ENCODE measurements at regions not wholly inside any gene's neighbourhood (a gene's known extent, or its start where the extent isn't known, plus 50 kb on each side); places are given as distances from the start of the nearest gene placed in this dataset.

DNA sequence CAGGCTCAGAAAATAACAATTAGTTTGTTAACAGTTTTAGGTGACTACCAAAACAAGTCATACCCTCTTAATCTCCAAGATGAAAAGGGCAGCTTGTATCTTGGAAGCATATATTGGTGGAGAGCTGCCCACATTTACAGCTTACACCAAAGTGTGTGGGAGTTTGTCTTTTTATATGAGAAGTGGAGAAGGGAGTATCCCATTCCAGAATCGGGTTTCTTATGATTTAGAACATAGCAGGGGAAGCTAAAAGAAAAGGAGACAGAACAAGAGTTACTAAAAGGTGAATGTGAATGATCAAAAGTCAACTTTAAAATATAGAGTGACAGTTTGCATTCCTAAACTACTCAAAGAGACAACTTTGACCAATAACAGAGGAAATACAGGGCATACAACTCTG is 338.6 kb upstream of the VWC2 start:
- H3K27ac Mint-ChIP-seq: no peak overlapping the region
- Histone ChIP-seq H3K9ac (ENCODE audit: extremely low read depth, low read length, poor library complexity, severe bottlenecking) (no peak overlapping the region), H3K27me3 (ENCODE audit: control insufficient read depth, insufficient read depth, low read length, poor library complexity, severe bottlenecking) (no peaks in the 10 kb centered on the region), H3K36me3 (ENCODE audit: control insufficient read depth, insufficient read depth, low read length) (no peaks in the 10 kb centered on the region), H3K4me3 (ENCODE audit: low read length) (no peak overlapping the region), H3K4me1 (ENCODE audit: control insufficient read depth, insufficient read depth, low read length) (peaks cover 3% of the 10 kb centered on the region), H3K9me3 (ENCODE audit: control insufficient read depth, low read length) (no peaks in the 10 kb centered on the region), H3K27ac (ENCODE audit: low read depth, low read length) (no peak overlapping the region)
- H3K27me3 Mint-ChIP-seq (ENCODE audit: insufficient read depth): no peaks in the 10 kb centered on the region
- peaks cover 16% of the 10 kb centered on the region for H3K4me1 Mint-ChIP-seq
- DNase-seq: no peak
- H3K4me3 Mint-ChIP-seq: no peak overlapping the region
- WGBS, 2 experiments (ENCODE audit: insufficient coverage in 1 of 2, insufficient read length in 1 of 2): 92% methylated on average over 1 of the region's 1 CpG; no CpG with 5 or more reads in 1 of the 2 experiments
- TF ChIP-seq, protein P1, sequence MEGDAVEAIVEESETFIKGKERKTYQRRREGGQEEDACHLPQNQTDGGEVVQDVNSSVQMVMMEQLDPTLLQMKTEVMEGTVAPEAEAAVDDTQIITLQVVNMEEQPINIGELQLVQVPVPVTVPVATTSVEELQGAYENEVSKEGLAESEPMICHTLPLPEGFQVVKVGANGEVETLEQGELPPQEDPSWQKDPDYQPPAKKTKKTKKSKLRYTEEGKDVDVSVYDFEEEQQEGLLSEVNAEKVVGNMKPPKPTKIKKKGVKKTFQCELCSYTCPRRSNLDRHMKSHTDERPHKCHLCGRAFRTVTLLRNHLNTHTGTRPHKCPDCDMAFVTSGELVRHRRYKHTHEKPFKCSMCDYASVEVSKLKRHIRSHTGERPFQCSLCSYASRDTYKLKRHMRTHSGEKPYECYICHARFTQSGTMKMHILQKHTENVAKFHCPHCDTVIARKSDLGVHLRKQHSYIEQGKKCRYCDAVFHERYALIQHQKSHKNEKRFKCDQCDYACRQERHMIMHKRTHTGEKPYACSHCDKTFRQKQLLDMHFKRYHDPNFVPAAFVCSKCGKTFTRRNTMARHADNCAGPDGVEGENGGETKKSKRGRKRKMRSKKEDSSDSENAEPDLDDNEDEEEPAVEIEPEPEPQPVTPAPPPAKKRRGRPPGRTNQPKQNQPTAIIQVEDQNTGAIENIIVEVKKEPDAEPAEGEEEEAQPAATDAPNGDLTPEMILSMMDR (conservative IDR thresholded peaks at IDR 0.05): no peak
- no peaks in the 10 kb centered on the region for H3K36me3 Mint-ChIP-seq (ENCODE audit: low read depth)
- H3K9me3 Mint-ChIP-seq: no peaks in the 10 kb centered on the region

DNA sequence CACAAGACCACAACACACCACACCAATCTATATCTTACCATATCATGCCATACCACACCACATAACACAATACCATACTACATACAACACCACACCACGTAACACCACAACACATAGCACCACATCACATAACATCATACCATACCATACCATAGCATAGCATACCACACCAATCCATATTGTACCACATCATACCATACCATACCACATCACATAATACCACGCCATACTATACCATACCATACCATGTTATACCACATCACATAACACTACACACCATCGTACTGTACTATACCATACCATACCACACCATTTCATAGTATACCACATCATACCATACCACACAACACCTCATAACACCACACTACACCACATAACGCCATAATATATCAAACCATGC is 335.2 kb upstream of the VWC2 start:
- Mint-ChIP-seq H3K9me3 (no peaks in the 10 kb centered on the region), H3K4me3 (no peak overlapping the region), H3K4me1 (peaks cover 14% of the 10 kb centered on the region), H3K27me3 (ENCODE audit: insufficient read depth) (no peaks in the 10 kb centered on the region), H3K27ac (no peak overlapping the region), H3K36me3 (ENCODE audit: low read depth) (no peaks in the 10 kb centered on the region)
- H3K4me3 ChIP-seq (ENCODE audit: low read length): no peak overlapping the region
- no peaks in the 10 kb centered on the region for H3K36me3 ChIP-seq (ENCODE audit: control insufficient read depth, insufficient read depth, low read length)
- H3K9me3 ChIP-seq (ENCODE audit: control insufficient read depth, low read length): no peaks in the 10 kb centered on the region
- H3K27me3 ChIP-seq (ENCODE audit: control insufficient read depth, insufficient read depth, low read length, poor library complexity, severe bottlenecking): no peaks in the 10 kb centered on the region
- DNase-seq: no peak
- peaks cover 3% of the 10 kb centered on the region for H3K4me1 ChIP-seq (ENCODE audit: control insufficient read depth, insufficient read depth, low read length)
- H3K27ac ChIP-seq (ENCODE audit: low read depth, low read length): no peak overlapping the region
- H3K9ac ChIP-seq (ENCODE audit: extremely low read depth, low read length, poor library complexity, severe bottlenecking): no peak overlapping the region
- TF ChIP-seq, protein P1 (conservative IDR thresholded peaks at IDR 0.05): no peak
- 89 to 91% methylated on average over 3 to 4 of the region's 4 CpGs for WGBS, 2 experiments (ENCODE audit: insufficient coverage in 1 of 2, insufficient read length in 1 of 2)

DNA sequence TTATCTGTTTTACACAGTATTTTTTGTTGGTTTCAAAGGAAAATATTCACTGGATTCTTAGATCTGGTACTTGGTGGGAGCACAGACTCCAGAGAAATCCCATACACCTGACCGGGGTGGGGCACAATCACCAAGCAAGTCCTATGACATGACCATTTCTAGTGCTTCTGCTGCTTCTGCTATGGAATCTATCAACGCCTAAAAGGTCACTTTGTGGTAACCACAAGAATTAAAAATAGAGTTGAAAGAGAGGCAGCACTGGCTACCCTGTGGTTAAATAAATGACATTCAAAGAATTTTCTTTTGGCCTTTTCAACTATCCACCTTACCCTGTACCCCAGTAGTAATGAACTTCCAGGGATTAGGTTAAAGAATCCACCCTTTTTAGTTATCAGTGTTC is 329.9 kb upstream of the VWC2 start:
- no peak overlapping the region for H3K4me3 ChIP-seq (ENCODE audit: low read length)
- Mint-ChIP-seq H3K4me1 (no peaks in the 10 kb centered on the region), H3K9me3 (peaks cover 6% of the 10 kb centered on the region)

More for the DNA sequence above, 329.9 kb upstream of the VWC2 start:
- Histone ChIP-seq H3K27me3 (ENCODE audit: control insufficient read depth, insufficient read depth, low read length, poor library complexity, severe bottlenecking) (no peaks in the 10 kb centered on the region), H3K9ac (ENCODE audit: extremely low read depth, low read length, poor library complexity, severe bottlenecking) (no peak overlapping the region), H3K27ac (ENCODE audit: low read depth, low read length) (no peak overlapping the region), H3K36me3 (ENCODE audit: control insufficient read depth, insufficient read depth, low read length) (no peaks in the 10 kb centered on the region), H3K4me1 (ENCODE audit: control insufficient read depth, insufficient read depth, low read length) (no peaks in the 10 kb centered on the region), H3K9me3 (ENCODE audit: control insufficient read depth, low read length) (peaks cover 4% of the 10 kb centered on the region)
- 67 to 75% methylated on average over 2 of the region's 2 CpGs for WGBS, 2 experiments (ENCODE audit: insufficient coverage in 1 of 2, insufficient read length in 1 of 2)
- TF ChIP-seq, protein P1 (conservative IDR thresholded peaks at IDR 0.05): no peak
- H3K36me3 Mint-ChIP-seq (ENCODE audit: low read depth): no peaks in the 10 kb centered on the region
- no peaks in the 10 kb centered on the region for H3K27me3 Mint-ChIP-seq (ENCODE audit: insufficient read depth)
- no peak overlapping the region for H3K27ac Mint-ChIP-seq
- no peak for DNase-seq
- H3K4me3 Mint-ChIP-seq: no peak overlapping the region
